H1 (cell line): ENCODE measurements at regions not wholly inside any gene's neighbourhood (a gene's known extent, or its start where the extent isn't known, plus 50 kb on each side); places are given as distances from the start of the nearest gene placed in this dataset.

Experiments
- CHD1 ChIP-seq: IDR thresholded peaks from 2 replicates; pipeline ENCODE4 v1.6.1; 2012; ENCODE audit warnings: low read depth, low read length, improper control_type of control experiment
- EGR1 ChIP-seq: IDR thresholded peaks from 2 replicates; pipeline ENCODE4 v1.6.1; 2011; ENCODE audit warnings: low read depth, low read length, borderline replicate concordance
- JUN ChIP-seq: IDR thresholded peaks from 2 replicates; pipeline ENCODE4 v1.6.1; 2011; ENCODE audit warnings: low read depth, mild to moderate bottlenecking, improper control_type of control experiment, low read length
- KDM1A ChIP-seq: fragments of 200-600, 300-600 bp; sonication (generic); IDR thresholded peaks from 2 replicates; pipeline ENCODE4 v1.7.1; 2016; ENCODE audit warnings: mild to moderate bottlenecking, low read length, borderline replicate concordance

DNA sequence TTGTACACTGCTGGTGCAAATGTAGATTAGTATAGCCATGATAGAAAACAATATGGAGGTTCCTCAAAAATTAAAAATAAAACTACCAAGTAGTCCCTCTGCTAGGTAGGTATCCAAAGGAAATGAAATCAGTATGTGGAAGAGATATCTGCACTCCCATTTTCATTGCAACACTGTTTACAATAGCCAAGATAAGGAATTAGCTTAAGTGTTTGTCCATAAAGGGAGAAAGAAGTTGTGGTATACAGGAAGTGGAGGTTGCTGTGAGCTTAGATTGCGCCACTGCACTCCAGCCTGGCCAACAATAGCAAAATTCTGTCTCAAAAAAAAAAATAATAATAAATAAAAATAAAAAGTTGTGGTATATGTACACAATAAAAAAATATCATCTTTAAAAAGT lies 325.0 kb upstream of the EMCN start (continued):
- TF ChIP-seq JUN (no peak), KDM1A (no peak), CHD1 (no peak), EGR1 (no peak)
